NCI-H2081 (cell line): ENCODE measurements at regions not wholly inside any gene's neighbourhood (a gene's known extent, or its start where the extent isn't known, plus 50 kb on each side); places are given as distances from the start of the nearest gene placed in this dataset.
"Not testable (repeated sequence)": the region's sequence is repeated elsewhere in the genome, so short reads cannot be mapped to it uniquely, and the experiment has no call there.

Experiments used
- DNase-seq, 2 experiments: peaks; one replicate each; lab custom pipeline; 2025; lab: John Stamatoyannopoulos, UW

- peak in 1 of 2 experiments; percentile 66 for DNase-seq
Measured at GRCh38 chr2:53490659-53491058, 276.9 kb upstream of the CHAC2 start.

- DNase-seq = not testable (repeated sequence)
Measured at GRCh38 chr2:53486185-53486899, 281.3 kb upstream of the CHAC2 start.

GRCh38 chr2:53485021-53485728 is 282.4 kb upstream of the CHAC2 start:
- DNase-seq = no peak

- DNase-seq = no peak
Measured at GRCh38 chr2:53484531-53484930, 283.1 kb upstream of the CHAC2 start.

- no peak for DNase-seq
Measured at GRCh38 chr2:53477517-53477916, 290.1 kb upstream of the CHAC2 start.

- no peak for DNase-seq
Measured at GRCh38 chr2:53476834-53477233, 290.8 kb upstream of the CHAC2 start.

- DNase-seq = no peak
Measured at GRCh38 chr2:53475766-53476165, 291.8 kb upstream of the CHAC2 start.

GRCh38 chr2:53475321-53475720 is 292.3 kb upstream of the CHAC2 start:
- no peak for DNase-seq

GRCh38 chr2:53474914-53475313 is 292.7 kb upstream of the CHAC2 start:
- DNase-seq = no peak

- no peak for DNase-seq
Measured at GRCh38 chr2:53473775-53474311, 293.8 kb upstream of the CHAC2 start.

- peak; percentile 22 to 65 for DNase-seq
Measured at GRCh38 chr2:53473236-53473635, 294.4 kb upstream of the CHAC2 start.

- DNase-seq = no peak
Measured at GRCh38 chr2:53467467-53468180, 300.0 kb upstream of the CHAC2 start.

- no peak for DNase-seq
Measured at GRCh38 chr2:53463806-53464726, 303.5 kb upstream of the CHAC2 start.

- DNase-seq = no peak
Measured at GRCh38 chr2:53460937-53461336, 306.7 kb upstream of the CHAC2 start.

GRCh38 chr2:53460347-53460746 is 307.3 kb upstream of the CHAC2 start:
- DNase-seq = peak; percentile 26 to 68

GRCh38 chr2:53455094-53455493 is 312.5 kb upstream of the CHAC2 start:
- no peak for DNase-seq

- no peak for DNase-seq
Measured at GRCh38 chr2:53452957-53453748, 314.5 kb upstream of the CHAC2 start.

GRCh38 chr2:53452400-53452799 is 315.2 kb upstream of the CHAC2 start:
- DNase-seq = no peak

GRCh38 chr2:53450923-53451322 is 316.7 kb upstream of the CHAC2 start:
- peak; percentile 30 to 87 for DNase-seq

GRCh38 chr2:53448591-53448990 is 319.0 kb upstream of the CHAC2 start:
- no peak for DNase-seq

GRCh38 chr2:53448086-53448485 is 319.5 kb upstream of the CHAC2 start:
- no peak for DNase-seq
